ENCODE measurements at regions not wholly inside any gene's neighbourhood (a gene's known extent, or its start where the extent isn't known, plus 50 kb on each side); places are given as distances from the start of the nearest gene placed in this dataset.

GRCh38 chr10:42933448-42934340 lies 143.2 kb upstream of the RET start (continued):
- TF ChIP-seq RFX5 (IDR thresholded peaks at IDR 0.05; ENCODE audit: low read depth, low read length): no peak

- dilution Hi-C loops (cut with HindIII; ENCODE audit: low sequenced_read_pairs, unreplicated experiment): no loop called here
- no peak overlapping the region for H4K8ac ChIP-seq (ENCODE audit: low read depth in 2 of 2, low read length in 2 of 2)
- H3K27me3 ChIP-seq (ENCODE audit: control insufficient read depth, insufficient read depth, low read length): peaks cover 18% of the 10 kb centered on the region
Measured at GRCh38 chr10:42934351-42934811, 142.5 kb upstream of the RET start.

More at GRCh38 chr10:42934351-42934811, 142.5 kb upstream of the RET start:
- Histone ChIP-seq H4K91ac (ENCODE audit: insufficient read depth, low read depth, low read length) (no peak overlapping the region), H2BK20ac (ENCODE audit: low read depth, low read length) (no peak overlapping the region), H3K14ac (replicated peaks; ENCODE audit: low read depth, low read length) (no peak overlapping the region), H3K4me3 (ENCODE audit: insufficient read depth, low read depth, low read length) (no peak overlapping the region), H3K36me3 (ENCODE audit: control insufficient read depth, insufficient read depth, low read length) (no peaks in the 10 kb centered on the region), H3K9ac (ENCODE audit: low read depth, low read length) (no peak overlapping the region), H3K23ac (ENCODE audit: low read depth, low read length) (no peak overlapping the region), H2BK120ac (ENCODE audit: low read depth, low read length) (no peak overlapping the region), H2AK9ac (replicated peaks; ENCODE audit: low read depth, low read length, poor library complexity) (no peak overlapping the region), H2AK5ac (ENCODE audit: low read depth, low read length) (no peak overlapping the region), H3K18ac (ENCODE audit: low read depth, low read length) (no peak overlapping the region), H3K4ac (ENCODE audit: low read depth, low read length) (no peak overlapping the region), H3K27ac (ENCODE audit: insufficient read depth, low read length) (no peak overlapping the region), H3K9me1 (ENCODE audit: insufficient read depth, low read length) (peaks cover 2% of the 10 kb centered on the region; the same call in 1 of the 2 replicates), H3K56ac (ENCODE audit: extremely low read depth, insufficient read depth, low read length) (no peak overlapping the region), H4K20me1 (ENCODE audit: insufficient read depth, low read length) (no peaks in the 10 kb centered on the region), H2BK15ac (ENCODE audit: low read depth, low read length) (no peak overlapping the region), H3K4me2 (ENCODE audit: low read depth, low read length) (no peak overlapping the region), H2BK5ac (ENCODE audit: low read depth, low read length, poor library complexity, severe bottlenecking) (no peak overlapping the region), H3K9me3 (ENCODE audit: control insufficient read depth, insufficient read depth, low read length) (no peaks in the 10 kb centered on the region), H4K5ac (ENCODE audit: low read depth, low read length) (no peak overlapping the region), H2AFZ (replicated peaks; ENCODE audit: low read length, poor library complexity) (no peak overlapping the region), H3K4me1 (ENCODE audit: control insufficient read depth, insufficient read depth, low read length) (no peaks in the 10 kb centered on the region), H3K79me1 (ENCODE audit: low read depth in 1 of 2, low read length in 2 of 2) (no peaks in the 10 kb centered on the region)
- no TSS peak for BruUV-seq (replicated peaks)
- ChIA-PET CTCF (interaction anchor here (0.6 kb wide), 1 partner anchor 417 kb away, joined by 3 read pairs; no protein-coding TSS in a partner anchor), POLR2A (ENCODE audit: unreplicated experiment) (no interaction called here)
- TF ChIP-seq FOS (IDR thresholded peaks at IDR 0.05; ENCODE audit: low read depth, low read length) (no peak), USF2 (IDR thresholded peaks at IDR 0.05; ENCODE audit: low read depth, low read length) (no peak), SMC3 (IDR thresholded peaks at IDR 0.05; ENCODE audit: low read depth, low read length) (no peak), BHLHE40 (IDR thresholded peaks at IDR 0.05; ENCODE audit: low read depth, low read length) (no peak), ELK1 (IDR thresholded peaks at IDR 0.05; ENCODE audit: borderline replicate concordance, low read depth, low read length) (no peak), POLR2A (IDR thresholded peaks at IDR 0.05; ENCODE audit: low read depth, low read length) (no peak), CTCF (conservative IDR thresholded peaks at IDR 0.05; ENCODE audit: low read depth, low read length) (no peak), RFX5 (IDR thresholded peaks at IDR 0.05; ENCODE audit: low read depth, low read length) (no peak), CEBPB (IDR thresholded peaks at IDR 0.05; ENCODE audit: low read depth, low read length) (no peak)
- DNase-seq (no peak), ATAC-seq (ENCODE audit: low read depth) (no peak)
- in situ Hi-C loops (cut with MboI; ENCODE audit: low sequenced_read_pairs): no loop called here
- intact Hi-C loops (cut with micrococcal nuclease): no loop called here
- WGBS, 2 experiments (ENCODE audit: extremely low coverage in 2 of 2, insufficient read length in 1 of 2): 79% methylated on average over 2 of the region's 8 CpGs; no CpG with 5 or more reads in 1 of the 2 experiments

Data from IMR-90 (cell line).